Endothelial cell of umbilical vein (primary cell): ENCODE measurements at regions not wholly inside any gene's neighbourhood (a gene's known extent, or its start where the extent isn't known, plus 50 kb on each side); places are given as distances from the start of the nearest gene placed in this dataset.

Source experiments
- EZH2 ChIP-seq: IDR thresholded peaks from 2 replicates; pipeline ENCODE4 v1.6.1; 2012; ENCODE audit warnings: borderline replicate concordance, low read depth, mild to moderate bottlenecking, moderate library complexity, low read length, inconsistent platforms; ENCODE audit not compliant: severe bottlenecking
- FOS ChIP-seq: IDR thresholded peaks from 2 replicates; pipeline ENCODE4 v1.6.1; 2011; ENCODE audit warnings: mild to moderate bottlenecking, low read length, moderate library complexity, borderline replicate concordance; ENCODE audit not compliant: insufficient read depth
- JUN ChIP-seq: IDR thresholded peaks from 2 replicates; pipeline ENCODE4 v1.6.1; 2011; ENCODE audit warnings: borderline replicate concordance, low read depth; ENCODE audit not compliant: insufficient read length, insufficient read depth
- MYC ChIP-seq: IDR thresholded peaks from one replicate; pipeline ENCODE4 v1.6.1; 2011; ENCODE audit warnings: mild to moderate bottlenecking, low read depth, low read length
- POLR2A ChIP-seq: IDR thresholded peaks from 2 replicates; pipeline ENCODE4 v1.6.1; 2012; ENCODE audit warnings: low read depth, mild to moderate bottlenecking, control low read depth, low read length
- POLR2AphosphoS5 ChIP-seq: IDR thresholded peaks from 2 replicates; pipeline ENCODE4 v1.6.1; 2012; ENCODE audit warnings: low read depth, mild to moderate bottlenecking, control low read depth, low read length, moderate library complexity; ENCODE audit not compliant: insufficient read depth
- TF ChIP-seq, protein P1 (sequence below), 2 donors: IDR thresholded peaks; 1 replicate in 1 of 2; 2 replicates in 1 of 2; pipeline ENCODE4 v1.5.1; 2011; ENCODE audit warnings: low read length in 2 of 2, mild to moderate bottlenecking in 2 of 2, moderate library complexity in 2 of 2, control low read depth in 1 of 2, inconsistent platforms in 1 of 2, low read depth in 1 of 2; ENCODE audit not compliant: insufficient read depth in 1 of 2; ENCODE audit errors: extremely low read depth in 1 of 2
- TF ChIP-seq, protein P2 (sequence below): IDR thresholded peaks from 2 replicates; pipeline ENCODE4 v1.6.1; 2011; ENCODE audit not compliant: insufficient read depth, insufficient read length

DNA sequence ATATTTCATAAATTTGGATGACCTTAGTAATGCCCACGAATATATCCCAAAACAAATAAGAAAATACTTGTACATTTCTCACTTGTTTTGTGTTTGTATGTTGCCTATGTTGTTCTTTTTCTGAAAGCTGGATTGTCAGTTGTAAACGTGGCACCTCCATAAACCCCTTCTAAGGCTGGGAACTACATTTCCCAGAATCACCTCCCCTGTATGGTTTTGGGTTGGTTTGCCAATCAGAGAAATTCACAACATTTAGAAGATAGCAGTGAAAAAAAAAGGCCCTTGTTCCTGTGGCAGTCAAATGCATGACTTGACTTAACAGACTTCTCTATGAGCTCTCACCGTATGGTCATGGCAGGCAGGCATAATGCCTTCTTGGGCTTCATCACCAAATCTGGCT is 676.3 kb upstream of the STEAP1 start:
- TF ChIP-seq, protein P1, sequence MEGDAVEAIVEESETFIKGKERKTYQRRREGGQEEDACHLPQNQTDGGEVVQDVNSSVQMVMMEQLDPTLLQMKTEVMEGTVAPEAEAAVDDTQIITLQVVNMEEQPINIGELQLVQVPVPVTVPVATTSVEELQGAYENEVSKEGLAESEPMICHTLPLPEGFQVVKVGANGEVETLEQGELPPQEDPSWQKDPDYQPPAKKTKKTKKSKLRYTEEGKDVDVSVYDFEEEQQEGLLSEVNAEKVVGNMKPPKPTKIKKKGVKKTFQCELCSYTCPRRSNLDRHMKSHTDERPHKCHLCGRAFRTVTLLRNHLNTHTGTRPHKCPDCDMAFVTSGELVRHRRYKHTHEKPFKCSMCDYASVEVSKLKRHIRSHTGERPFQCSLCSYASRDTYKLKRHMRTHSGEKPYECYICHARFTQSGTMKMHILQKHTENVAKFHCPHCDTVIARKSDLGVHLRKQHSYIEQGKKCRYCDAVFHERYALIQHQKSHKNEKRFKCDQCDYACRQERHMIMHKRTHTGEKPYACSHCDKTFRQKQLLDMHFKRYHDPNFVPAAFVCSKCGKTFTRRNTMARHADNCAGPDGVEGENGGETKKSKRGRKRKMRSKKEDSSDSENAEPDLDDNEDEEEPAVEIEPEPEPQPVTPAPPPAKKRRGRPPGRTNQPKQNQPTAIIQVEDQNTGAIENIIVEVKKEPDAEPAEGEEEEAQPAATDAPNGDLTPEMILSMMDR (IDR thresholded peaks at IDR 0.05; ENCODE audit: extremely low read depth in 1 of 2, insufficient read depth in 1 of 2, low read depth in 1 of 2, low read length in 2 of 2) = no peak
- TF ChIP-seq EZH2 (no peak), POLR2A (no peak), FOS (no peak), POLR2AphosphoS5 (no peak), MYC (no peak), JUN (no peak)
- TF ChIP-seq, protein P2, sequence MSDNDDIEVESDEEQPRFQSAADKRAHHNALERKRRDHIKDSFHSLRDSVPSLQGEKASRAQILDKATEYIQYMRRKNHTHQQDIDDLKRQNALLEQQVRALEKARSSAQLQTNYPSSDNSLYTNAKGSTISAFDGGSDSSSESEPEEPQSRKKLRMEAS = no peak
